Lower leg skin (tissue), 4 donors: ENCODE measurements at regions not wholly inside any gene's neighbourhood (a gene's known extent, or its start where the extent isn't known, plus 50 kb on each side); places are given as distances from the start of the nearest gene placed in this dataset.

Source experiments
- DNase-seq, 2 donors: peaks; one replicate each; pipeline ENCODE4 v3.0.0-alpha.2; 2019; ENCODE audit warnings: low spot score in 2 of 2
- H3K4me3 ChIP-seq: fragments of 200-600 bp; sonication (generic); 2 replicates; pipeline ENCODE4 v1.5.1; 2017; ENCODE audit warnings: mild to moderate bottlenecking, low read depth; ENCODE audit not compliant: poor library complexity, severe bottlenecking
- POLR2A ChIP-seq, 2 donors: fragments of 450-650 bp; IDR thresholded peaks; one replicate each; pipeline ENCODE4 v1.6.1; 2016 to 2017; ENCODE audit warnings: antibody characterized with exemption in 2 of 2, mild to moderate bottlenecking in 1 of 2, moderate library complexity in 1 of 2
- WGBS, 2 donors: methylation state at CpG; one replicate each; pipeline ENCODE4 v1.1.5; 2018; 5-methylcytosine and 5-hydroxymethylcytosine counted together
- intact Hi-C: fragments of 100-400 bp; cut with DNase I; formaldehyde crosslinking; loops from one replicate; pipeline ENCODE4 v1.15.0; 2023; ENCODE audit warnings: low total_unique reads
- TF ChIP-seq, protein P1 (sequence below), 3 donors: fragments of 450-650 bp; IDR thresholded peaks; one replicate each; pipeline ENCODE4 v1.5.1; 2016; ENCODE audit warnings: antibody characterized with exemption in 3 of 3, mild to moderate bottlenecking in 3 of 3, moderate library complexity in 2 of 3

DNA sequence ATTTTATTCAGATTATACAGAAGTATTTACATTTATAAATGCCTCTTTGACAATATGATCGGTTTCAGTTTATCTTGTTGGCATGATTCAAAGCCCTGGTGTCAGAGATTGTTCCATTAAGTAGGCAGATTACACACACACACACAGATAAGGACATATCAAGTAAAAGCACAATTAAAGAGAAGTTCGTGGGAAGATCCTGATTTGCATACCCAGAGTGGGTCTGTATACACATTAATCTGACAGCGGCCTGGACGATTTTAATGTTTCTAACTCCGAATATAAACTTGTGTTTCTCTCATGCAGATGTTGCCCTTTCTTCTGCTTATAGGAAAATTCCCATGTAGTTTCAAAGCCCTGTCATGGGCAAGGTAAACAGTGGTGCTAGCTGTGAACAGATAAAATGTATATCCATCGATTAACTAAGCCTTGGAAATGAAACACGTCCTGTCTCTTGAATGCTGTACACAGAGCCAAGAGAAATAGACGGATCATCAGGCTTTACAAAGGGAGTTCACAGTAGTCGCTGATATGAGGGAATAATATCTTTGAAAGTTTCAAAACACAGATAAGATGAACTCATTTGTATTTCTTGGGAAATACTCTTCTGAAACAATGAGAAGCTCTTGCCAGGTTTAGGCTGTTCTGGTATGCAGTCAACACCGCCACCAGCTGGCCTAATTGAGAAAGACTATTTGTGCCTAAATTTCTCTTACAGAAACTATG, 108.2 kb upstream of the GMDS start:
- WGBS, 2 donors = 58 to 61% methylated on average over 10 of the region's 10 CpGs

DNA sequence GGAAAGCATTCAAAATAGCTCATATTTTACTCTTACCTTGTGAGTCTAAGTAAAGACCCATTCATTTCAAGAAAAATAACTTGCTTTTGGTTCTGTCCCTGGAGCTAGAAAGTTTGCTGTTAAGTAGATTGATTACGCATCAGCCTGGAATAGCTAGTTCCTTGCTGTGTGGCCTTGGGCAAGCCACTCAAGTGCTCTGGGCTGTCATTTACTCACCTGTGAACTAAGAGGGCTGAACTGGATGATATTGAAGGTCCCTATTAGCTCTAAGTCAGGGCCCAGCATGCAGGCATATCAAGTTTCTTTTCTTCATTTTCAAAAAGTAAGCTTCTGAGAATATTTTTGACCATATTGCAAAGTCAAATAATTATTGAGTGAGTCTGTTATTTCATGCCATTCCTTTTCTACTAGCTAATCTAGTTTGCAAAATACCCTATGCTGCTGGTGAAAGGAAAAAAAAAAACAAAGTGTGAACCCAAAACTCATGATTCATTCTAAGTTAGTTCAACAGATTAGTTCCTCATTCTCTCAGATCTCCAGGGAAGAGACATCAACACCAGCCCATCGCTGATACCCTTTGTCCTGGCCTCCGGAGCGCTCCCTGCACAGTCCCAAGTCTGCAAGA, 106.5 kb upstream of the GMDS start:
- TF ChIP-seq, protein P1, sequence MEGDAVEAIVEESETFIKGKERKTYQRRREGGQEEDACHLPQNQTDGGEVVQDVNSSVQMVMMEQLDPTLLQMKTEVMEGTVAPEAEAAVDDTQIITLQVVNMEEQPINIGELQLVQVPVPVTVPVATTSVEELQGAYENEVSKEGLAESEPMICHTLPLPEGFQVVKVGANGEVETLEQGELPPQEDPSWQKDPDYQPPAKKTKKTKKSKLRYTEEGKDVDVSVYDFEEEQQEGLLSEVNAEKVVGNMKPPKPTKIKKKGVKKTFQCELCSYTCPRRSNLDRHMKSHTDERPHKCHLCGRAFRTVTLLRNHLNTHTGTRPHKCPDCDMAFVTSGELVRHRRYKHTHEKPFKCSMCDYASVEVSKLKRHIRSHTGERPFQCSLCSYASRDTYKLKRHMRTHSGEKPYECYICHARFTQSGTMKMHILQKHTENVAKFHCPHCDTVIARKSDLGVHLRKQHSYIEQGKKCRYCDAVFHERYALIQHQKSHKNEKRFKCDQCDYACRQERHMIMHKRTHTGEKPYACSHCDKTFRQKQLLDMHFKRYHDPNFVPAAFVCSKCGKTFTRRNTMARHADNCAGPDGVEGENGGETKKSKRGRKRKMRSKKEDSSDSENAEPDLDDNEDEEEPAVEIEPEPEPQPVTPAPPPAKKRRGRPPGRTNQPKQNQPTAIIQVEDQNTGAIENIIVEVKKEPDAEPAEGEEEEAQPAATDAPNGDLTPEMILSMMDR (IDR thresholded peaks at IDR 0.05) = no peak
- no peak for TF ChIP-seq POLR2A (IDR thresholded peaks at IDR 0.05)
- no peak overlapping the region for H3K4me3 ChIP-seq
- WGBS, 2 donors = 90 to 93% methylated on average over 4 of the region's 4 CpGs
- no peak for DNase-seq
- intact Hi-C loops = loop anchor here (5.0 kb wide), 1 partner anchor 745 kb away; the partner anchor contains the start of gene FOXC1

More for the DNA sequence above, 108.2 kb upstream of the GMDS start:
- peak in 1 of 2 donors; percentile 67 for DNase-seq
- no peak for TF ChIP-seq POLR2A (IDR thresholded peaks at IDR 0.05)
- TF ChIP-seq, protein P1 (IDR thresholded peaks at IDR 0.05) = peak in 1 of 3 donors; percentile 25
- H3K4me3 ChIP-seq = no peak overlapping the region
- intact Hi-C loops = loop anchor here (5.0 kb wide), 1 partner anchor 746 kb away; the partner anchor contains the start of gene FOXC1

DNA sequence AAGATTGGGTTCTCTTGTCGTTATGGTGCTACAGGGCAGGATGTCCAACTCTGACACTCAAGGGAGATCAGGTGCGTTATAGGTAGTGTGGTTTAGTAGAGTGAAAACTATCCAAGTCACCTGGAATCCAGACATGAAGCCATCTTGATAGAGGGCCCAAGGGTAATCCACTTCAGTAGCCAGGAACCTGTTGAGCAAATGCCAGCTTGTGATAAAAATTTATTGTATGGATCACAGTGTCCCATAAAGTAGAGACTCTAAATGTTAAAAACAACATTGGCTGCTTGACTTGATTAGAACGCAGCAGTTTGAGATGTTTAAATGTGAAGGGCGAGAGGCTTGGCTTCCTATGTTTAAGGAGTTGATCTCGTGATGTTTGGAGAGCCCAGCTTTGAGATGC, 105.7 kb upstream of the GMDS start:
- H3K4me3 ChIP-seq = no peak overlapping the region
- no peak for DNase-seq
- TF ChIP-seq POLR2A (IDR thresholded peaks at IDR 0.05) = no peak
- TF ChIP-seq, protein P1 (IDR thresholded peaks at IDR 0.05) = no peak
- WGBS, 2 donors = 89 to 90% methylated on average over 5 of the region's 5 CpGs
- intact Hi-C loops = loop anchor here (5.0 kb wide), 1 partner anchor 744 kb away; the partner anchor contains the start of gene FOXC1

DNA sequence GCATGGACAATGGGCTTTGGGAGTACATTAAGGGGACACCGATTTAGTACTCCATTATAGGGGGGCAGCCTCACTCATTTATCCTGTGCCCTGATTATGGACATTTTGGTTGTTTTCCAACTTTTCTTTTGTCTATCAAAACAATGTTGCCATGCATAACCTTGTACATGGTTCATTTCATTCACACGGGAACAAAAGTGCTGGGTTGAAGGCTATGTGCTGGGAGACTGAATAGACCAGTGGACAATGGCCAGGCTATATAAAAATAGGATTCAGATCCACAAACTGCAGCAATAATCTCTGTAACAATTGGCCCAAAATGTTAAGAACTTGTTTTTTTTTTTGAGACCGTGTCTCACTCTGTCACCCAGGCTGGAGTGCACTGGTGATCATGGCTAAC, 100.7 kb upstream of the GMDS start:
- intact Hi-C loops = no loop called here
- no peak overlapping the region for H3K4me3 ChIP-seq
- no peak for TF ChIP-seq POLR2A (IDR thresholded peaks at IDR 0.05)
- TF ChIP-seq, protein P1 (IDR thresholded peaks at IDR 0.05) = no peak
- WGBS, 2 donors = 83 to 84% methylated on average over 3 of the region's 3 CpGs
- no peak for DNase-seq

DNA sequence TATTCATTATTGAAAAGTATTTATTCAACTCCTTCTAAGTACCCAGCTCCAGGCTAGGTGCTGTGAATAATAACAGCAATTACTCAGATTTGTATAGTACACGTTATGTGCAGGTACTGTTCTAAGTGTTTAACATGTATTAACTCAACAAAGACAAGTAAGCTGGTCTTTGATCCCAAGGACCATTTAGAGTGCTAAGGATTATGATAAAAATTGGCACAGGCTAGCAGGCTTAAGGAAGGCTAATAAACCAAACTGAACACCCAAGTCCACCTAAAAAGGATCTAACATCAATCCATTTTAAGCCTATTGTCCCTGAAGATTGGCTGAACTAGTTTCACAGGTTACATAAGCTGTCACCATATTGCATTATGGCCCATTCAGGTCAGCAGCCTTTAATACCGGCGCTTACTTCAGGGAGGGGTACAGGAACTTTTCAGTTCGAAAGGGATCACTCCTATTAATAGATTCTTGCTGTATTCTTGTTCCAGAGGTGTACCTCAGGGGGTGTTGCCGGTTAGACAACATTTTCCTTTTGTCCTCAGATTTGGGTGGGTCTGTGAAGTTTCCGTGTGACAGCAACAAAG, 99.0 kb upstream of the GMDS start:
- intact Hi-C loops = no loop called here
- DNase-seq = no peak
- TF ChIP-seq, protein P1 (IDR thresholded peaks at IDR 0.05) = no peak
- no peak for TF ChIP-seq POLR2A (IDR thresholded peaks at IDR 0.05)
- H3K4me3 ChIP-seq = no peak overlapping the region
- 61 to 67% methylated on average over 6 of the region's 6 CpGs for WGBS, 2 donors
